ENCODE measurements at regions not wholly inside any gene's neighbourhood (a gene's known extent, or its start where the extent isn't known, plus 50 kb on each side); places are given as distances from the start of the nearest gene placed in this dataset.
A peak's percentile ranks its signal among the peaks of the same experiment; 100 is the strongest.

- Histone ChIP-seq H3K9me3 (ENCODE audit: low read depth, low read length) (no peaks in the 10 kb centered on the region), H3K4me3 (ENCODE audit: insufficient read depth, low read length) (no peak overlapping the region), H3K36me3 (ENCODE audit: insufficient read depth, low read length) (no peaks in the 10 kb centered on the region), H3K4me2 (ENCODE audit: insufficient read depth, low read length) (no peak overlapping the region), H3K4me1 (ENCODE audit: insufficient read depth, low read length) (no peaks in the 10 kb centered on the region), H3K79me2 (ENCODE audit: insufficient read depth, low read length) (no peaks in the 10 kb centered on the region), H3K27me3 (ENCODE audit: insufficient read depth, low read length) (no peaks in the 10 kb centered on the region), H4K20me1 (ENCODE audit: insufficient read depth, low read length) (no peaks in the 10 kb centered on the region), H2AFZ (ENCODE audit: low read length) (no peak overlapping the region), H3K27ac (ENCODE audit: low read depth, low read length) (no peak overlapping the region)
- TF ChIP-seq CTCF (IDR thresholded peaks at IDR 0.05; ENCODE audit: extremely low read depth, low read depth, low read length), result no peak
- no peak for DNase-seq (ENCODE audit: insufficient read length, low spot score, missing footprints)
Measured at GRCh38 chr12:22755629-22756028, 130.7 kb downstream of the ETNK1 start.

- H3K27ac ChIP-seq (ENCODE audit: low read depth, low read length), result no peak overlapping the region
- no peak for TF ChIP-seq CTCF (IDR thresholded peaks at IDR 0.05; ENCODE audit: extremely low read depth, low read depth, low read length)
- H3K4me1 ChIP-seq (ENCODE audit: insufficient read depth, low read length), result no peaks in the 10 kb centered on the region
- no peak overlapping the region for H3K4me3 ChIP-seq (ENCODE audit: insufficient read depth, low read length)
- H3K4me2 ChIP-seq (ENCODE audit: insufficient read depth, low read length), result no peak overlapping the region
- no peak for DNase-seq (ENCODE audit: insufficient read length, low spot score, missing footprints)
- no peaks in the 10 kb centered on the region for H3K27me3 ChIP-seq (ENCODE audit: insufficient read depth, low read length)
- no peaks in the 10 kb centered on the region for H3K36me3 ChIP-seq (ENCODE audit: insufficient read depth, low read length)
- H3K79me2 ChIP-seq (ENCODE audit: insufficient read depth, low read length), result no peaks in the 10 kb centered on the region
- H2AFZ ChIP-seq (ENCODE audit: low read length), result peak overlapping the region; percentile 21
- H4K20me1 ChIP-seq (ENCODE audit: insufficient read depth, low read length), result no peaks in the 10 kb centered on the region
- no peaks in the 10 kb centered on the region for H3K9me3 ChIP-seq (ENCODE audit: low read depth, low read length)
Measured at GRCh38 chr12:22759769-22760674, 135.1 kb downstream of the ETNK1 start.

DNA sequence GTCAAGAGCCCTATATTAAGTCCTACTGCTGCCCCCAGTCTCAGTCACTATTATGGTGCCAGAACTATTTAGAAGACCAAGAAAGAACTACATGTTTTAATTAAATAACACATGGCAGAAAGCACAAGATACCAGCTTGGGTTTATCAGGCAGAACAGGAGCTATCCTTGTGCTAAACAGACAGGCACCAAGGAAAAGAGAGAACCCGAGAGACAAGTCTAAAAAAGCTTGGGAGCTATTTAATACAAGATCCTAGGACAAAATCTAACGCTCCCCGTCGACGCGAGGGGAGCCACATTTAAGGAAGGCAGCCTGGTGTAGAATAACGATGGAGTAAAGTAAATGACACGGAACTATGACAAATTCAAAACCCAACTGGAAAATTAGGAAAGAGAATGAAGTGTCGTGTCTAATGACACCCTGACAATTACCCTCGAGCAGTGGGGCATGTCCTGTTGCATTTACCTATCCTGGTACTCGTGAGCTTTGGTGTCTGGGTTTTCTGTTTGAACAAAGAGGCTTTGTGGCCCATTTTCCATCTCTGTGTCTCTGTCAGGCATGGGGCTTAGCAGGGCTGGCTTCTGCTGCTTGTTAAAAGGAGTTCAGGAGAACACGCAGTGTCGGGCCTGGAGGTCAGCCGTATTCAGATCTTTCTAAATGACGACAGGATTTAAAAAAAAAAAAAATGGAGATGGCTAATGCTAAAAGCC lies 140.6 kb downstream of the ETNK1 start:
- Histone ChIP-seq H3K4me2 (ENCODE audit: insufficient read depth, low read length) (no peak overlapping the region), H3K36me3 (ENCODE audit: insufficient read depth, low read length) (no peaks in the 10 kb centered on the region), H3K27me3 (ENCODE audit: insufficient read depth, low read length) (no peaks in the 10 kb centered on the region), H3K27ac (ENCODE audit: low read depth, low read length) (no peak overlapping the region), H4K20me1 (ENCODE audit: insufficient read depth, low read length) (no peaks in the 10 kb centered on the region), H3K4me3 (ENCODE audit: insufficient read depth, low read length) (no peak overlapping the region), H2AFZ (ENCODE audit: low read length) (no peak overlapping the region), H3K4me1 (ENCODE audit: insufficient read depth, low read length) (no peaks in the 10 kb centered on the region), H3K9me3 (ENCODE audit: low read depth, low read length) (no peaks in the 10 kb centered on the region), H3K79me2 (ENCODE audit: insufficient read depth, low read length) (no peaks in the 10 kb centered on the region)
- no peak for DNase-seq (ENCODE audit: insufficient read length, low spot score, missing footprints)
- TF ChIP-seq CTCF (IDR thresholded peaks at IDR 0.05; ENCODE audit: extremely low read depth, low read depth, low read length), result no peak

DNA sequence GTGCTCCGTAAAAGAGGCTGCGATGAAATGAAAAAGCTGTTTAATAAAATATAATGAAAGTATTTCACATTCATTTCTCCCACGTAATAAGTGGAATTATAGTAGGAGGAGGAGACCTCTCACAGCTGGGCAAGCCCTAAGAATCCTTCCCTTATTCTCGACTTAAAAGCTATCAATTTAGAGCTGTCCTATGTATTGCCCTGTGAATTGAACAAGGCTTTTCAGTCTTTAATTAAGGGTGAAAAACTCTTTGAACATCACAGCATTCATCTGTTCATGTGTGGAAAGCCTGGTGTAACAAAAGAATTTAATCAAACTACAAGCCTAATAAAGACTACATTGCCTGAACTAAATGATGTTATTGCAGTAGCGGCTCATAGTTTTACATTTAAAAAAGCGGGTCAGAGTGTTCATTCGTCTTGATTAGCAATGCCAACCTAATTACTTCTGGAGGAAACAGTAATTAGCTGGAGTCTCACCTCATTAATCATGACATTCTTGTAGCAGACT lies 142.0 kb downstream of the ETNK1 start:
- H3K79me2 ChIP-seq (ENCODE audit: insufficient read depth, low read length), result no peaks in the 10 kb centered on the region
- H3K27ac ChIP-seq (ENCODE audit: low read depth, low read length), result no peak overlapping the region
- H3K27me3 ChIP-seq (ENCODE audit: insufficient read depth, low read length), result no peaks in the 10 kb centered on the region
- DNase-seq (ENCODE audit: insufficient read length, low spot score, missing footprints), result no peak
- no peaks in the 10 kb centered on the region for H3K36me3 ChIP-seq (ENCODE audit: insufficient read depth, low read length)
- no peaks in the 10 kb centered on the region for H3K9me3 ChIP-seq (ENCODE audit: low read depth, low read length)
- H3K4me3 ChIP-seq (ENCODE audit: insufficient read depth, low read length), result no peak overlapping the region
- H4K20me1 ChIP-seq (ENCODE audit: insufficient read depth, low read length), result no peaks in the 10 kb centered on the region
- no peaks in the 10 kb centered on the region for H3K4me1 ChIP-seq (ENCODE audit: insufficient read depth, low read length)
- TF ChIP-seq CTCF (IDR thresholded peaks at IDR 0.05; ENCODE audit: extremely low read depth, low read depth, low read length), result no peak
- no peak overlapping the region for H3K4me2 ChIP-seq (ENCODE audit: insufficient read depth, low read length)
- H2AFZ ChIP-seq (ENCODE audit: low read length), result no peak overlapping the region

Data from osteoblast (primary cell).